Suprapubic skin (tissue), 3 donors: ENCODE measurements at regions not wholly inside any gene's neighbourhood (a gene's known extent, or its start where the extent isn't known, plus 50 kb on each side); places are given as distances from the start of the nearest gene placed in this dataset.

Experiments
- CTCF ChIP-seq, 2 donors: fragments of 200-600 bp in 1 of 2; fragments of 450-650 bp in 1 of 2; sonication (generic) in 1 of 2; IDR thresholded peaks; one replicate each; pipeline ENCODE4 v1.5.1; 2016 to 2019; ENCODE audit warnings: antibody characterized with exemption in 2 of 2, mild to moderate bottlenecking in 1 of 2, moderate library complexity in 1 of 2
- EP300 ChIP-seq: sonication (generic); formaldehyde crosslinking; IDR thresholded peaks from one replicate; pipeline ENCODE4 v1.6.1; 2017; ENCODE audit warnings: antibody characterized with exemption
- POLR2A ChIP-seq, 2 donors: fragments of 450-650 bp; IDR thresholded peaks; one replicate each; pipeline ENCODE4 v1.6.1; 2017; ENCODE audit warnings: antibody characterized with exemption in 2 of 2, mild to moderate bottlenecking in 2 of 2, moderate library complexity in 2 of 2

- TF ChIP-seq CTCF (IDR thresholded peaks at IDR 0.05) (no peak), EP300 (no peak), POLR2A (IDR thresholded peaks at IDR 0.05) (no peak)
These were observed 123.8 kb downstream of the LUZP4 start for GRCh38 chrX:115413246-115413878.
